HEK293 (cell line): ENCODE measurements at regions not wholly inside any gene's neighbourhood (a gene's known extent, or its start where the extent isn't known, plus 50 kb on each side); places are given as distances from the start of the nearest gene placed in this dataset.

ENCODE experiments used
- CTCF ChIA-PET: fragments of 350-600 bp; formaldehyde crosslinking; extraction: SDS; loops from one replicate; lab custom pipeline; 2021; ENCODE audit warnings: antibody characterized with exemption; lab: Yijun Ruan, JAX
- POLR2A ChIA-PET: fragments of 300-600 bp; formaldehyde crosslinking; extraction: SDS; loops from one replicate; lab custom pipeline; 2020; ENCODE audit warnings: antibody characterized with exemption, inconsistent platforms; lab: Yijun Ruan, JAX
- H3K27ac ChIP-seq: fragments of 200-500 bp; sonication (Bioruptor generic); 2 replicates; pipeline ENCODE4 v1.5.1; 2014; ENCODE audit warnings: low read depth, low read length, control low read depth, inconsistent platforms; ENCODE audit errors: extremely low read depth
- H3K36me3 ChIP-seq, 2 experiments: fragments of 200-500 bp in 1 of 2; sonication (Bioruptor generic) in 1 of 2; 1 replicate in 1 of 2; 2 replicates in 1 of 2; pipeline ENCODE4 v1.5.1; 2014 to 2017; ENCODE audit warnings: inconsistent platforms in 2 of 2, low read length in 2 of 2; ENCODE audit not compliant: control insufficient read depth in 2 of 2, insufficient read depth in 1 of 2
- H3K4me1 ChIP-seq: fragments of 200-500 bp; sonication (Bioruptor generic); 2 replicates; pipeline ENCODE4 v1.5.1; 2014; ENCODE audit warnings: mild to moderate bottlenecking, low read length, inconsistent platforms; ENCODE audit not compliant: control insufficient read depth, insufficient read depth
- H3K4me3 ChIP-seq: 2 replicates; pipeline ENCODE4 v1.5.1; 2011; ENCODE audit warnings: low read depth, mild to moderate bottlenecking, control low read depth, low read length, moderate library complexity
- H3K9me3 ChIP-seq: fragments of 200-500 bp; sonication (Bioruptor generic); 2 replicates; pipeline ENCODE4 v1.5.1; 2014; ENCODE audit warnings: low read depth, low read length, inconsistent platforms; ENCODE audit not compliant: control insufficient read depth, insufficient read depth
- FEZF1 ChIP-seq: fragments of 450-650 bp; formaldehyde crosslinking; IDR thresholded peaks from 2 replicates; pipeline ENCODE4 v1.5.1; 2016; ENCODE audit warnings: missing biosample characterization, missing genetic modification characterization
- HOXD13 ChIP-seq: sonication (generic); formaldehyde crosslinking; IDR thresholded peaks from 2 replicates; pipeline ENCODE4 v1.8.0; 2022; ENCODE audit warnings: missing genetic modification reagents, borderline replicate concordance
- MYNN ChIP-seq: fragments of 450-650 bp; formaldehyde crosslinking; IDR thresholded peaks from 2 replicates; pipeline ENCODE4 v1.5.1; 2016; ENCODE audit warnings: missing biosample characterization, missing genetic modification characterization, borderline replicate concordance
- RBAK ChIP-seq: fragments of 450-650 bp; formaldehyde crosslinking; IDR thresholded peaks from 2 replicates; pipeline ENCODE4 v1.5.1; 2016; ENCODE audit warnings: missing biosample characterization, missing genetic modification characterization
- SP3 ChIP-seq: fragments of 450-650 bp; formaldehyde crosslinking; IDR thresholded peaks from 2 replicates; pipeline ENCODE4 v1.5.1; 2016; ENCODE audit warnings: missing biosample characterization, missing genetic modification characterization
- WT1 ChIP-seq: fragments of 450-650 bp; formaldehyde crosslinking; IDR thresholded peaks from 2 replicates; pipeline ENCODE4 v1.5.1; 2016; ENCODE audit warnings: missing biosample characterization, missing genetic modification characterization
- ZNF10 ChIP-seq: fragments of 450-650 bp; formaldehyde crosslinking; IDR thresholded peaks from 2 replicates; pipeline ENCODE4 v1.5.1; 2017; ENCODE audit warnings: missing biosample characterization, missing genetic modification characterization
- ZNF18 ChIP-seq: fragments of 450-650 bp; formaldehyde crosslinking; IDR thresholded peaks from 2 replicates; pipeline ENCODE4 v1.5.1; 2016; ENCODE audit warnings: missing biosample characterization, missing genetic modification characterization
- ZNF324 ChIP-seq: fragments of 450-650 bp; formaldehyde crosslinking; IDR thresholded peaks from 2 replicates; pipeline ENCODE4 v1.5.1; 2016; ENCODE audit warnings: missing biosample characterization, missing genetic modification characterization
- ZNF354C ChIP-seq: fragments of 450-650 bp; formaldehyde crosslinking; IDR thresholded peaks from 2 replicates; pipeline ENCODE4 v1.5.1; 2016; ENCODE audit warnings: missing biosample characterization, missing genetic modification characterization, low read depth, borderline replicate concordance
- ZNF404 ChIP-seq: fragments of 450-650 bp; formaldehyde crosslinking; IDR thresholded peaks from 2 replicates; pipeline ENCODE4 v1.5.1; 2017; ENCODE audit warnings: missing biosample characterization, missing genetic modification characterization
- ZNF48 ChIP-seq: fragments of 450-650 bp; formaldehyde crosslinking; IDR thresholded peaks from 2 replicates; pipeline ENCODE4 v1.5.1; 2016; ENCODE audit warnings: missing biosample characterization, missing genetic modification characterization
- ZNF514 ChIP-seq: fragments of 450-650 bp; formaldehyde crosslinking; IDR thresholded peaks from 2 replicates; pipeline ENCODE4 v1.5.1; 2016; ENCODE audit warnings: missing biosample characterization, missing genetic modification characterization
- ZNF670 ChIP-seq: fragments of 450-650 bp; formaldehyde crosslinking; IDR thresholded peaks from 2 replicates; pipeline ENCODE4 v1.5.1; 2016; ENCODE audit warnings: missing biosample characterization, missing genetic modification characterization, low read depth
- ZNF776 ChIP-seq: fragments of 450-650 bp; formaldehyde crosslinking; IDR thresholded peaks from 2 replicates; pipeline ENCODE4 v1.5.0; 2017; ENCODE audit warnings: missing biosample characterization, missing genetic modification characterization, borderline replicate concordance
- ZNF792 ChIP-seq: fragments of 450-650 bp; formaldehyde crosslinking; IDR thresholded peaks from 2 replicates; pipeline ENCODE4 v1.5.1; 2016; ENCODE audit warnings: missing biosample characterization, missing genetic modification characterization
- TF ChIP-seq, protein P1 (sequence below): fragments of 450-650 bp; formaldehyde crosslinking; conservative IDR thresholded peaks from 2 replicates; pipeline ENCODE4 v1.5.1; 2016; ENCODE audit warnings: low read depth, missing biosample characterization, missing genetic modification characterization
- TF ChIP-seq, protein P2 (sequence below): fragments of 450-650 bp; formaldehyde crosslinking; IDR thresholded peaks from 2 replicates; pipeline ENCODE4; 2016; ENCODE audit warnings: missing biosample characterization, missing genetic modification characterization

GRCh38 chr5:57896576-57896975 is 414.0 kb upstream of the ACTBL2 start:
- no peak for TF ChIP-seq ZNF324
- no peak for TF ChIP-seq RBAK (tag by site-specific recombination)
- TF ChIP-seq, all 188 proteins: peak for 0
- no peaks in the 10 kb centered on the region for H3K4me1 ChIP-seq
- POLR2A ChIA-PET: no interaction called here
- H3K9me3 ChIP-seq: no peaks in the 10 kb centered on the region
- H3K27ac ChIP-seq: no peak overlapping the region
- CTCF ChIA-PET: interaction anchor here (0.7 kb wide), 1 partner anchor 123 kb away, joined by 3 read pairs; no protein-coding TSS in a partner anchor
- no peaks in the 10 kb centered on the region for H3K36me3 ChIP-seq
- H3K4me3 ChIP-seq: no peak overlapping the region

- H3K36me3 ChIP-seq: no peaks in the 10 kb centered on the region
- TF ChIP-seq FEZF1: no peak
- no peak for TF ChIP-seq ZNF792 (tag by site-specific recombination)
- TF ChIP-seq, protein P1, sequence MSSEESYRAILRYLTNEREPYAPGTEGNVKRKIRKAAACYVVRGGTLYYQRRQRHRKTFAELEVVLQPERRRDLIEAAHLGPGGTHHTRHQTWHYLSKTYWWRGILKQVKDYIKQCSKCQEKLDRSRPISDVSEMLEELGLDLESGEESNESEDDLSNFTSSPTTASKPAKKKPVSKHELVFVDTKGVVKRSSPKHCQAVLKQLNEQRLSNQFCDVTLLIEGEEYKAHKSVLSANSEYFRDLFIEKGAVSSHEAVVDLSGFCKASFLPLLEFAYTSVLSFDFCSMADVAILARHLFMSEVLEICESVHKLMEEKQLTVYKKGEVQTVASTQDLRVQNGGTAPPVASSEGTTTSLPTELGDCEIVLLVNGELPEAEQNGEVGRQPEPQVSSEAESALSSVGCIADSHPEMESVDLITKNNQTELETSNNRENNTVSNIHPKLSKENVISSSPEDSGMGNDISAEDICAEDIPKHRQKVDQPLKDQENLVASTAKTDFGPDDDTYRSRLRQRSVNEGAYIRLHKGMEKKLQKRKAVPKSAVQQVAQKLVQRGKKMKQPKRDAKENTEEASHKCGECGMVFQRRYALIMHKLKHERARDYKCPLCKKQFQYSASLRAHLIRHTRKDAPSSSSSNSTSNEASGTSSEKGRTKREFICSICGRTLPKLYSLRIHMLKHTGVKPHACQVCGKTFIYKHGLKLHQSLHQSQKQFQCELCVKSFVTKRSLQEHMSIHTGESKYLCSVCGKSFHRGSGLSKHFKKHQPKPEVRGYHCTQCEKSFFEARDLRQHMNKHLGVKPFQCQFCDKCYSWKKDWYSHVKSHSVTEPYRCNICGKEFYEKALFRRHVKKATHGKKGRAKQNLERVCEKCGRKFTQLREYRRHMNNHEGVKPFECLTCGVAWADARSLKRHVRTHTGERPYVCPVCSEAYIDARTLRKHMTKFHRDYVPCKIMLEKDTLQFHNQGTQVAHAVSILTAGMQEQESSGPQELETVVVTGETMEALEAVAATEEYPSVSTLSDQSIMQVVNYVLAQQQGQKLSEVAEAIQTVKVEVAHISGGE (tag by site-specific recombination): no peak
- no peak for TF ChIP-seq ZNF514 (tag by site-specific recombination)
- no peak for TF ChIP-seq ZNF18 (tag by site-specific recombination)
- TF ChIP-seq, protein P2, sequence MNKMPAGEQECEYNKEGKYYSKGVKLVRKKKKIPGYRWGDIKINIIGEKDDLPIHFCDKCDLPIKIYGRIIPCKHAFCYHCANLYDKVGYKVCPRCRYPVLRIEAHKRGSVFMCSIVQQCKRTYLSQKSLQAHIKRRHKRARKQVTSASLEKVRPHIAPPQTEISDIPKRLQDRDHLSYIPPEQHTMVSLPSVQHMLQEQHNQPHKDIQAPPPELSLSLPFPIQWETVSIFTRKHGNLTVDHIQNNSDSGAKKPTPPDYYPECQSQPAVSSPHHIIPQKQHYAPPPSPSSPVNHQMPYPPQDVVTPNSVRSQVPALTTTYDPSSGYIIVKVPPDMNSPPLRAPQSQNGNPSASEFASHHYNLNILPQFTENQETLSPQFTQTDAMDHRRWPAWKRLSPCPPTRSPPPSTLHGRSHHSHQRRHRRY (tag by site-specific recombination): no peak
- no peak for TF ChIP-seq ZNF354C (tag by site-specific recombination)
- TF ChIP-seq SP3 (tag by site-specific recombination): no peak
- TF ChIP-seq ZNF776: no peak
- TF ChIP-seq HOXD13 (CRISPR knock-in tag): no peak
- TF ChIP-seq WT1 (tag by site-specific recombination): no peak
- no peak for TF ChIP-seq ZNF404 (tag by site-specific recombination)
- TF ChIP-seq ZNF48 (tag by site-specific recombination): no peak
- no peak for TF ChIP-seq ZNF10 (tag by site-specific recombination)
- TF ChIP-seq MYNN (tag by site-specific recombination): no peak
- TF ChIP-seq ZNF670 (tag by site-specific recombination): no peak
- TF ChIP-seq, all 188 proteins: peak for 0
- POLR2A ChIA-PET: no interaction called here
- no peak overlapping the region for H3K4me3 ChIP-seq
- no peak overlapping the region for H3K27ac ChIP-seq
- no peaks in the 10 kb centered on the region for H3K4me1 ChIP-seq
- H3K9me3 ChIP-seq: no peaks in the 10 kb centered on the region
- CTCF ChIA-PET: interaction anchor here (0.5 kb wide), 1 partner anchor 563 kb away, joined by 6 read pairs; no protein-coding TSS in a partner anchor
Measured at GRCh38 chr5:57895766-57896165, 413.2 kb upstream of the ACTBL2 start.
